T47D (cell line): ENCODE measurements at regions not wholly inside any gene's neighbourhood (a gene's known extent, or its start where the extent isn't known, plus 50 kb on each side); places are given as distances from the start of the nearest gene placed in this dataset.

Experiments
- DNase-seq, 2 experiments: peaks; one replicate each; pipeline versions ENCODE4 v3.0.0 to v3.0.0-alpha.2; 2011 to 2012; ENCODE audit warnings: low read depth in 1 of 2, low spot score in 1 of 2
- JUND ChIP-seq: IDR thresholded peaks from 2 replicates; pipeline ENCODE4 v1.6.1; 2012; ENCODE audit warnings: low read depth
- in situ Hi-C: cut with HindIII; loops from 2 replicates; pipeline ENCODE4 v1.10.0; 2016; ENCODE audit warnings: low sequenced_read_pairs, low pct_unique_long_range_greater_than_20kb

- in situ Hi-C loops, result no loop called here
- TF ChIP-seq JUND, result no peak
- no peak for DNase-seq
These were observed 50.1 kb upstream of the CD180 start for GRCh38 chr5:67246546-67247268.
